ENCODE measurements at regions not wholly inside any gene's neighbourhood (a gene's known extent, or its start where the extent isn't known, plus 50 kb on each side); places are given as distances from the start of the nearest gene placed in this dataset.

GRCh38 chr18:2425426-2426317 lies 145.6 kb downstream of the METTL4 start:
- no peak for DNase-seq (ENCODE audit: low spot score)
- TF ChIP-seq, protein P1, sequence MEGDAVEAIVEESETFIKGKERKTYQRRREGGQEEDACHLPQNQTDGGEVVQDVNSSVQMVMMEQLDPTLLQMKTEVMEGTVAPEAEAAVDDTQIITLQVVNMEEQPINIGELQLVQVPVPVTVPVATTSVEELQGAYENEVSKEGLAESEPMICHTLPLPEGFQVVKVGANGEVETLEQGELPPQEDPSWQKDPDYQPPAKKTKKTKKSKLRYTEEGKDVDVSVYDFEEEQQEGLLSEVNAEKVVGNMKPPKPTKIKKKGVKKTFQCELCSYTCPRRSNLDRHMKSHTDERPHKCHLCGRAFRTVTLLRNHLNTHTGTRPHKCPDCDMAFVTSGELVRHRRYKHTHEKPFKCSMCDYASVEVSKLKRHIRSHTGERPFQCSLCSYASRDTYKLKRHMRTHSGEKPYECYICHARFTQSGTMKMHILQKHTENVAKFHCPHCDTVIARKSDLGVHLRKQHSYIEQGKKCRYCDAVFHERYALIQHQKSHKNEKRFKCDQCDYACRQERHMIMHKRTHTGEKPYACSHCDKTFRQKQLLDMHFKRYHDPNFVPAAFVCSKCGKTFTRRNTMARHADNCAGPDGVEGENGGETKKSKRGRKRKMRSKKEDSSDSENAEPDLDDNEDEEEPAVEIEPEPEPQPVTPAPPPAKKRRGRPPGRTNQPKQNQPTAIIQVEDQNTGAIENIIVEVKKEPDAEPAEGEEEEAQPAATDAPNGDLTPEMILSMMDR (IDR thresholded peaks at IDR 0.05; ENCODE audit: extremely low read depth, missing control alignments): no peak

GRCh38 chr18:2430191-2430590 lies 141.1 kb downstream of the METTL4 start:
- no peak for DNase-seq (ENCODE audit: low spot score)
- TF ChIP-seq, protein P1 (IDR thresholded peaks at IDR 0.05; ENCODE audit: extremely low read depth, missing control alignments): no peak

DNA sequence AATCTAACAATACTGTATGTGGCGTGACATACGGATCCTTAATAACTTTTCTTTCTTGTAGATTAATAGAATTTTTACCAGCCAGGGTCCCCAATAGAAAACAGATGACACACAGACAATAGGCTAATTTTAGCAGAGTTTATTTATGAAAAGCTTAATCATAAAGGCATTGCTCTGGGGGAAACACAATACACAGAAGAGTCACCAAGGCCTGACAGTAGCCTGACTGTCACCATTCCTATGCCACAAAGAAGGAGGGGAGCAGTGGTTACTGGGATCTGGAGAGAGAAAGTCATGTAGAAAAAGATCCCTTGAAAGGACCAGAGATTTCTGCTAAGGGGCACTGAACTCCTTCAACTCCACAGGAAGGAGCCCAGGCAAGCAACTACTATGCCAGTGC lies 139.5 kb downstream of the METTL4 start:
- no peak for DNase-seq (ENCODE audit: low spot score)
- TF ChIP-seq, protein P1 (IDR thresholded peaks at IDR 0.05; ENCODE audit: extremely low read depth, missing control alignments): no peak

DNA sequence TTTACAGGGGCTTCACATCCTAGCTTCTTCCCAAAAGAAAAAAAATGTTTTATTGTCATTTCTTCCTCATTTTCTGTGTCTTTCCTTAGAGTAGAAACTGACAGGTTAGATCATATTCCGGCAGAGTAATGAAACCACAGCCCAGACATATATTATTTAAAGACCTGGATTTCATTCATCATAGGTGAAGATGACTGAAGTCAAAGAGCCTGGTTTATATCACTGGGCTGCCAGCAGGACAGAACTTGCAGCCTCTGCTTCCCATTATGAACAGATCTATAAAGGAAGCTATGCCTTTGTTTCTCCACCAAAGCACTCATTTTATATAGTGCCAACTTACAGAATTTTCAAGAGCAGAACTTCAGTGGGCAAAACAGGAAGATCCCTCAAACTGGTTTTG lies 137.9 kb downstream of the METTL4 start:
- TF ChIP-seq, protein P1 (IDR thresholded peaks at IDR 0.05; ENCODE audit: extremely low read depth, missing control alignments): no peak
- no peak for DNase-seq (ENCODE audit: low spot score)

DNA sequence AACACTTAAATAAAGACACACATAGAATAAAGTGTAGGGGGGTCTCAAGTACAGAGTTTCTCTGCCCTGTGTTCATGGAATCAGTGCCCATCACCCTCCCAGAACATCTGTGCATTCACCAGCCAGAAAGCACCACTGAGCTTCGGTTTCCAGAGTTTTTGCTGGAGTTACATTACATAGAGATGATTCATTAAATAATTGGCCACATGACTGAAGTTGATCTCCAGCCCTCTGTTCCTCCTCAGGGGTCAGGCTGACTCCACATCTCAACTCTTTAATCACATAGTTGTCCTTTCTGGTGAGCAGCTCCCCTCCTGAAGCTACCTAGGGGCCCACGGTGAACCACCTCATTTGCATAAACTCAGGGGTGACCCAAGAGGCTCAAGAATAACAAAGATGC lies 129.8 kb downstream of the METTL4 start:
- TF ChIP-seq, protein P1 (IDR thresholded peaks at IDR 0.05; ENCODE audit: extremely low read depth, missing control alignments): no peak

GRCh38 chr18:2442006-2442405 lies 129.3 kb downstream of the METTL4 start:
- no peak for DNase-seq (ENCODE audit: low spot score)
- TF ChIP-seq, protein P1 (IDR thresholded peaks at IDR 0.05; ENCODE audit: extremely low read depth, missing control alignments): no peak

More for the DNA sequence above, 129.8 kb downstream of the METTL4 start:
- no peak for DNase-seq (ENCODE audit: low spot score)

DNA sequence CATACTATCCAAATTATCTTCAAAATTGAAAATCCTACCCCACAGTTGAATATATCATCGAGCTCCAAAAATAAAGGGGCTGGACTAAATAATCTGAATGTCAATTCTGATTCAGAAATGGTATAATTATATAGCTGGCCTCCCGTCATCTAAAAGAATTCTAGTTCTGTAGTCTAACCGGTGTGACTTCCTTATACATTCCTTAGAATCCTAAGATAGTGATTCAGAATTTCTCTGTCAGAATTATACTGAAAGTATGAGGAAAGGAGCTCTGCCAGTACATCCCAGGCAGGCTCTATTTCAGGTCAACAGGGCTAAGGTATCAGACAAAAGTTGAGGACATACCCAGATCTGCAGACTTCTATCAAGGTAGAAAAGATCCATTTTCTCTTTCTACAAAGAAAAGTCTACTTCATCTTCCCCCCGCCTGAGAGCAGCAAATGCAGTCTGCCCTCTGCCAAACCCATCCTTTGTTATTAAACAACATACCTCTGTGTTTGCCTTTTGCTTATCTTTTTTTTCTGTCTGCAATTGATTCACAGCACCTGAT lies 128.5 kb downstream of the METTL4 start:
- TF ChIP-seq, protein P1 (IDR thresholded peaks at IDR 0.05; ENCODE audit: extremely low read depth, missing control alignments): no peak
- no peak for DNase-seq (ENCODE audit: low spot score)

Measured in GM20000 (cell line).